ENCODE measurements at regions not wholly inside any gene's neighbourhood (a gene's known extent, or its start where the extent isn't known, plus 50 kb on each side); places are given as distances from the start of the nearest gene placed in this dataset.

- peak; percentile 89 for DNase-seq (ENCODE audit: low read depth)
- no peak overlapping the region for H3K4me3 ChIP-seq (ENCODE audit: low read depth, low read length)
These were observed 79.1 kb upstream of the PMAIP1 start for GRCh38 chr18:59820663-59821062.

GRCh38 chr18:59818769-59819168 lies 81.0 kb upstream of the PMAIP1 start:
- TF ChIP-seq CTCF (IDR thresholded peaks at IDR 0.05; ENCODE audit: insufficient read depth, low read length) = no peak

More at GRCh38 chr18:59820663-59821062, 79.1 kb upstream of the PMAIP1 start:
- TF ChIP-seq CTCF (IDR thresholded peaks at IDR 0.05; ENCODE audit: insufficient read depth, low read length) = no peak

GRCh38 chr18:59814891-59815290 lies 84.9 kb upstream of the PMAIP1 start:
- TF ChIP-seq CTCF (IDR thresholded peaks at IDR 0.05; ENCODE audit: insufficient read depth, low read length) = no peak
- H3K4me3 ChIP-seq (ENCODE audit: low read depth, low read length) = no peak overlapping the region
- peak; percentile 93 for DNase-seq (ENCODE audit: low read depth)

More at GRCh38 chr18:59818769-59819168, 81.0 kb upstream of the PMAIP1 start:
- H3K4me3 ChIP-seq (ENCODE audit: low read depth, low read length) = no peak overlapping the region
- no peak for DNase-seq (ENCODE audit: low read depth)

GRCh38 chr18:59813942-59814341 lies 85.9 kb upstream of the PMAIP1 start:
- TF ChIP-seq CTCF (IDR thresholded peaks at IDR 0.05; ENCODE audit: insufficient read depth, low read length) = no peak
- H3K4me3 ChIP-seq (ENCODE audit: low read depth, low read length) = no peak overlapping the region
- DNase-seq (ENCODE audit: low read depth) = peak; percentile 25

GRCh38 chr18:59810735-59811520 lies 88.9 kb upstream of the PMAIP1 start:
- DNase-seq (ENCODE audit: low read depth) = peak; percentile 85
- H3K4me3 ChIP-seq (ENCODE audit: low read depth, low read length) = no peak overlapping the region
- no peak for TF ChIP-seq CTCF (IDR thresholded peaks at IDR 0.05; ENCODE audit: insufficient read depth, low read length)

- no peak for TF ChIP-seq CTCF (IDR thresholded peaks at IDR 0.05; ENCODE audit: insufficient read depth, low read length)
- DNase-seq (ENCODE audit: low read depth) = no peak
- H3K4me3 ChIP-seq (ENCODE audit: low read depth, low read length) = no peak overlapping the region
These were observed 89.6 kb upstream of the PMAIP1 start for GRCh38 chr18:59810183-59810582.

Data from fibroblast of the aortic adventitia (primary cell).